ENCODE measurements at regions not wholly inside any gene's neighbourhood (a gene's known extent, or its start where the extent isn't known, plus 50 kb on each side); places are given as distances from the start of the nearest gene placed in this dataset.

GRCh38 chr5:173765029-173765644 is 123.0 kb upstream of the CPEB4 start:
- TF ChIP-seq CTCF (IDR thresholded peaks at IDR 0.05; ENCODE audit: low read length) (no peak), EZH2 (optimal IDR thresholded peaks at IDR 0.05; ENCODE audit: low read depth, low read length) (no peak)
